GM18870 (cell line): ENCODE measurements at regions not wholly inside any gene's neighbourhood (a gene's known extent, or its start where the extent isn't known, plus 50 kb on each side); places are given as distances from the start of the nearest gene placed in this dataset.
"Not testable (repeated sequence)": the region's sequence is repeated elsewhere in the genome, so short reads cannot be mapped to it uniquely, and the experiment has no call there.

Experiments used
- ATAC-seq: cut with Tn5 transposase; IDR thresholded peaks from one replicate; pipeline ENCODE4 v1.9.1; 2021; ENCODE audit warnings: moderate library complexity; ENCODE audit not compliant: unreplicated experiment

- no peak for ATAC-seq
Observed at GRCh38 chr4:156420623-156421022, 467.0 kb upstream of the CTSO start.

GRCh38 chr4:156419080-156419685, 465.5 kb upstream of the CTSO start:
- ATAC-seq, result no peak

GRCh38 chr4:156414406-156414805, 460.7 kb upstream of the CTSO start:
- ATAC-seq, result no peak

DNA sequence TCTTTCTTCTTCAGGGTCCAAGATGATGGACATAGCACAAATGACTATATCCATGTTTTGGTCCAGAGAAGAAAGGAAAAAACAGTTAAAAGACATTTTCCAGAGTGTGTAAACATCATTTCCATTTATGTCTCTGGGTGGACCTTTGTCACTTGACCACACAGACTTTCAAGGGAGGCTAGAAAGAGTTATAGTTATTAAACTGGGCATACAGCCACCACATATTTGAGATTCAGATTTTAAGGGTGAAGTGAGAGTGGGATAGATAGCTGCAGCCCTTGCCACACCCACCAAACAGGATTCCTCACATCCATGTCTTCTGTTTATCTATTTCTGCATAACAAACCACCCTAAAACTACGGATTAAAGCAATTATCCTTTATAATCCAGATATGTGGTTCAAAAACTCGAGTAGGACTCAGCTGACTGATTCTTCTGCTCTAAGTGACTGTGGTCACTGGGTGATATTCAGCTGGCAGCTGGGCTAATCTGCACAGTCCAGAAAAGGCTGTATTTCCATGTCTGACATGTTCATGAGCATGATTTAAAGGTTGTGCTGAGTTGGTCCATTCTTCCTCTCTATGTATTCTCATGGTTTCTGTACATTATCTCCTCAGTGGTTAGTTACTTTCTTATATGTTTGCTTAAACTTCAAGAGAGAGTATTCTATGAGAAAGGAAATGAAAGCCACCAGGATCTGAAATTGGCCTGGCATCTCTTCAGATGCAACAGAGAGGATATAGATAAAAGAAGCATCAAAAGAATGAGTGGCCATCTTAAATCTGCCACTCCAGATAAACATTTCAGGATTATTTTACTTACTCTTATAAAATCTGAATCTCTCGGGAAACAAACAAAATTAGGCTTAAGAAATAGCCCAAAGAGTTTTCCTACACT, 459.8 kb upstream of the CTSO start:
- no peak for ATAC-seq

- ATAC-seq, result no peak
Observed at GRCh38 chr4:156411531-156411930, 457.9 kb upstream of the CTSO start.

DNA sequence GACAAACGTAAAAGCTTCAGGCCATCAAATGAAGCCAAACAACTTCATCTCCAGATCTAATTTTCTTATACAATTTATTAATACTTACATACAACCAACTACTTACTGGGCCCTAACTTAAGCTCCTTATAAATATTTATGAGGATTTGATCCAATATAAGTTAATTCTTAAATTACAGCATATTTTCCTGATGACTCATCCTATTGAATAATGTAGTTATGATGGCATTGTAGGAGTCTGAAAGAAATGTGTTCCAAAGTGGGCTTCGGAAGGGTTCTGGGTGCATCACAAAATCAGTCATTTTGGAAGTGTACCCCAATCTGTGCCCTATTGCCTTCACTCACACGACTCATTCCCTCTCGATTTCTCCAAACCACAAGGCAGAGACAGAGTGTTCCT, 455.1 kb upstream of the CTSO start:
- ATAC-seq, result no peak

DNA sequence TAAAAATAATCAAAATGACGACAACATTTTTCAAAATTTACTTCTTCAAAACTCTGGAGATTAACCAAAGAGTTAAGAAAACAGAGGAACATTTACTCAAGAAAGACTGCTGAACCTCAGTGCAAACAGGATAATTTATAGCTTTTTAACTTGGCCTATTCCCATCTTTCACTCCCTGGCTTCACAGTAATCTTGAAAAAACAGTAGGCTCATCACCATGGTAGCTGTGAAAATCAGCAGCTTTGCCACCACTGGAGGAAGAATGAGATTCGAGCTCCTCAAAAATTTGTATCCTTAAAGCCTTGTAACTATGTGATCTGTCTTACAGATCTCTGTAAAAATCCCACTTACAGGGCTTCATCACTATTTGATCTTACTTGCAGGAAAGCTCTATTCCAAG, 447.7 kb upstream of the CTSO start:
- no peak for ATAC-seq

- ATAC-seq, result no peak
Observed at GRCh38 chr4:156396534-156396933, 442.9 kb upstream of the CTSO start.

DNA sequence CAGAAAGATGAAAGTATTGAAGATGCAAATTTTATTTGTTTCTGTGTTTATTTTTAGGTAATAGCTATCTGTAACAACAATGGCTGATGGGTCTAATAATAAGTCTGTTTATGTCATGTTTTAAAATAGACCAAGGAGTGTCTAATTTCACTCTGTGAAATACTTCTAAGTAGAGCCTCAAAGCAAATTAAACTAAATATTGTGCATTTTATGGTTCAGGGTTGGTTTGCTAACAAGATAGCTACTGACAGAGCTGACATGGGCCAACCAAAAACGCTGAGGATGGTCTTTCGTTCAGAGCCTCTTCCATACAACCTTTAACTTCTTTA, 437.6 kb upstream of the CTSO start:
- no peak for ATAC-seq

DNA sequence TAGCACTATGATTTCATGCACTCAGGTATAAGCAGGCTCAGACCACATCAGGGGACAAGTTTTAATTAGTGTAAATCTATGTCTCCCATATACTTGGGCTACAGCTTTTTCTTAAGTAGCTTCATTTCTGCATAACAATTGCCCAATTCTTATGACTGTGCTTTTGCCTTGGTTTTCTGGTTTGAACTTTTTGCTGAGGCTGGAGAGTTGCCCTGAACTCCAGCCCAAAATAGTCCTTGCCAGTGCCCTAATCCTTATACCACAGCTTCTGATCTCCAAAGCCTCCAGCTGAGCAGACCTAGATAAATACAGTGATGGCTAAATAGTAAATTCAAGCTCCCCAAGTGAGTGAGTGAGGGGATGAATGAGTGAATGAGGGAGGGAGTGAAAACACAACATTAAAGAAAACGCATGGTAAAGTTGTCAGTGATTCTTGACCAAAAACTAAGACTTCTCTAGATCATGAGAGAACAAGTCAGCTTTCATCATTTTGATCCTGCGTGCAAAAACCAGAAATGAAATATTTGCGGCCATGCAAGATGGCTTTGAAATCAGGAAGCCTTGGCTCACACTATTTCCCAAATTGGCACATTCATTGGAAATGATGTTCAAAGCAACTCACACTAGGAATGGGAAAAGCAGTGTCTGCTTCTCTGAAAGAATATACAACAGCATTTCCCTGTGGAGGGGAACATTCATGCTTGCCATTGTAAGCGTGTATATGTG, 437.1 kb upstream of the CTSO start:
- ATAC-seq, result no peak

DNA sequence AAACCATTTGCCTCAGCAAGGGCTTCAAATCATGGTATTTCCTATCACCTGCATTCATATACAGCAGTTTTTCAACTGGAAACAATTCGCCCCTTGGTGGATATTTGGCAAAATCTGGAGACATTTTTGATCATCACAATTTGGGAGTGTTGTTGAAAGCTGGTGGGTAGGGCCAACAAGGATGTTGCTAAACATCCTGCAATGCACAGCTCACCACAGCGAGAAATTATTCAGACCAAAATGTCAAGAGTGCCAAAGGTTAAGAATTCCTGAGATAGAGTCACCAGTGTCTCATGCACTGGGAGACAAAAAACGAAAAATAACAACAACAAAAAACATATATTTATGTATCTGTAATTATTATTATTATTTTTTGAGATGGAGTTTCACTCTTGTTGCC, 435.2 kb upstream of the CTSO start:
- ATAC-seq, result no peak

- peak; percentile 88 for ATAC-seq
Observed at GRCh38 chr4:156378033-156378665, 424.5 kb upstream of the CTSO start.

GRCh38 chr4:156377036-156377710, 423.5 kb upstream of the CTSO start:
- no peak for ATAC-seq

DNA sequence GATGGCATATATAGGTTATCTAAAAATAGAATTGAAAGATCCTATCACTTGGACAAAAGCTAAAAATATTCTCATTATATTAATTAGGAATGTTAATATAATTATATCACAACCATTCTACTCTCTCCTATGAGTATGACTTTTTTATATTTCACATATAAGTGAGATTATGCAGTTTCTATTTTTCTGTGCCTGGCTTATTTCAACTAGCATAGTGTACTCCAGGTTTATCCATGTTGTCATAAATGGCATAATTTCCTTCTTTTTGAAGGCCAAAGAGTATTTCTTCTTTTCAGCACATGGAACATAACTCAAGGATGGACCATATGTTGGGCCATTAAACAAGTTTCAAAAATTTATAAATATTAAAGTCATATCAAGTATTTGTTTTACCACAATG, 421.2 kb upstream of the CTSO start:
- ATAC-seq, result no peak

GRCh38 chr4:156374069-156374468, 420.4 kb upstream of the CTSO start:
- no peak for ATAC-seq

DNA sequence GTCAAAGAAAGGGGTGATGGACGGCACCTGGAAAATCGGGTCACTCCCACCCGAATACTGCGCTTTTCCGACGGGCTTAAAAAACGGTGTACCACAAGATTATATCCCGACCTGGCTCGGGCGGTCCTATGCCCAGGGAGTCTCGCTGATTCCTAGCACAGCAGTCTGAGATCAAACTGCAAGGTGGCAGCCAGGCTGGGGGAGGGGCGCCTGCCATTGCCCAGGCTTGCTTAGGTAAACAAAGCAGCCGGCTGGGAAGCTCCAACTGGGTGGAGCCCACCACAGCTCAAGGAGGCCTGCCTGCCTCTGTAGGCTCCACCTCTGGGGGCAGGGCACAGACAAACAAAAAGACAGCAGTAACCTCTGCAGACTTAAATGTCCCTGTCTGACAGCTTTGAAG, 413.8 kb upstream of the CTSO start:
- not testable (repeated sequence) for ATAC-seq

DNA sequence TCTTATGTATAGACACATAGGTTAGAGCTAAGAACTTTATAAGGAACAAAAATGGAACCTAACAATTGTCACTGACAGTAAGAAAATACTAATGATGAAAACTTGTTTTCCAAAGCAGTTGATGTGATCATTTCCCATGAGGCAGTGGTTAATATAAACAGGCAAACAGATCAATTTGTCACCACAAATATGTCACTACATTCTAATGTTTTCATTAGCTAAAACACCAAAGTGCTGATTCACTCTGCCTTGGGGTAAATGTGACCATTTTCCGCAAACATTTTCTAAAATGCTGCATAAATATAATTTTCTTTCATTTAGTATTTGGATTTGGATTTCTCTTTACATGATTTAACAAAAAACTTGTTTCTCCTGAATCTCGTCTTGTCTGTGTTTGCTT, 408.9 kb upstream of the CTSO start:
- no peak for ATAC-seq

- no peak for ATAC-seq
Observed at GRCh38 chr4:156347412-156348075, 393.9 kb upstream of the CTSO start.

GRCh38 chr4:156346959-156347385, 393.3 kb upstream of the CTSO start:
- ATAC-seq, result no peak

DNA sequence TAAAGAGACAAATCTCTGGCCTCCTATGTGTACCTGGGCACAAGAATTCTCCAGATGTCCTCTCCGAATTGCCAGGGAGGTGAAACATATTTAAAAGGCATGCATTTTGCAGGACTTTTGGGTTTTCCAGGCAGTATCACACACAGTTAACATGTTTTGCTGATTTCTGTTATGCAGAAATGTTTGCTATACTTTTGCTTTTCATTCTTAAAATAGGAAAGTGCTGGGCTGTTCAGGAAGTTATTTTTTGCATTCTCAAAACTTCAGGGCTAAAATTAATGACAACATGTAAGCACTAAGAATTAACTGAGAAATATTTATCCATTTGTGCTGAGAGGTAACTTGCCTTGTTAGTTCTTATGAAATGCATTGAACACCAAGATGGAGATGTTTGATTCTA, 390.7 kb upstream of the CTSO start:
- no peak for ATAC-seq
